Cerebellar nuclear complex (tissue), 1 donor: ENCODE measurements at regions not wholly inside any gene's neighbourhood (a gene's known extent, or its start where the extent isn't known, plus 50 kb on each side); places are given as distances from the start of the nearest gene placed in this dataset.

Experiments
- DNase-seq, 2 experiments: peaks; one replicate each; lab custom pipeline; 2025; lab: John Stamatoyannopoulos, UW

GRCh38 chr6:90435207-90435899 is 138.7 kb upstream of the BACH2 start:
- no peak for DNase-seq

DNA sequence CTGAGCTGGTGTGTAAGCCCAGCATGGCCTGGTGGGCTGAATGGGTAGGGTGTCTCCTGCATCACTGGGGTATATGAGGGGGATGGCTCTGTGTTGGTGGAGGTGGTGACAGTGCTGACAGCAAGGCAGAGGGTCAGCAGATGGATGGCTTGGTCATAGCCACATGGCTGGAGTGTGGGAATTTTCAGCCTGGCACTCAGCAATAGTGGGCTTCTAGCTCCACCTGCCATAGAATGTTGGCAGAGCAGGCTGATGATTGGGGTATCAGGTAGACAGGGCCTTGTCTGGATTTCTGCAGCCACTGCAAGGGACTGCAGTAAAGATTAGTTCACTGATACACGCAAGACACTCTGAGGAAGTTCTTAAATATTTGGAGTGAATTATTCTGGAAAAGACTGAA is 137.5 kb upstream of the BACH2 start:
- DNase-seq, result no peak

- DNase-seq, result no peak
These were observed 136.3 kb upstream of the BACH2 start for GRCh38 chr6:90432937-90433336.

GRCh38 chr6:90432041-90432775 is 135.6 kb upstream of the BACH2 start:
- no peak for DNase-seq

GRCh38 chr6:90431576-90431975 is 134.9 kb upstream of the BACH2 start:
- no peak for DNase-seq

GRCh38 chr6:90429713-90430112 is 133.1 kb upstream of the BACH2 start:
- DNase-seq, result no peak

GRCh38 chr6:90428514-90428913 is 131.9 kb upstream of the BACH2 start:
- DNase-seq, result no peak

- DNase-seq, result no peak
These were observed 128.6 kb upstream of the BACH2 start for GRCh38 chr6:90425161-90425641.

- no peak for DNase-seq
These were observed 127.9 kb upstream of the BACH2 start for GRCh38 chr6:90424580-90424979.

- DNase-seq, result peak; percentile 10 to 47
These were observed 125.0 kb upstream of the BACH2 start for GRCh38 chr6:90421666-90422065.

GRCh38 chr6:90420500-90420899 is 123.9 kb upstream of the BACH2 start:
- DNase-seq, result peak; percentile 18 to 54

- no peak for DNase-seq
These were observed 120.7 kb upstream of the BACH2 start for GRCh38 chr6:90417385-90417784.

GRCh38 chr6:90416322-90416721 is 119.7 kb upstream of the BACH2 start:
- no peak for DNase-seq

- DNase-seq, result no peak
These were observed 118.5 kb upstream of the BACH2 start for GRCh38 chr6:90415178-90415577.

DNA sequence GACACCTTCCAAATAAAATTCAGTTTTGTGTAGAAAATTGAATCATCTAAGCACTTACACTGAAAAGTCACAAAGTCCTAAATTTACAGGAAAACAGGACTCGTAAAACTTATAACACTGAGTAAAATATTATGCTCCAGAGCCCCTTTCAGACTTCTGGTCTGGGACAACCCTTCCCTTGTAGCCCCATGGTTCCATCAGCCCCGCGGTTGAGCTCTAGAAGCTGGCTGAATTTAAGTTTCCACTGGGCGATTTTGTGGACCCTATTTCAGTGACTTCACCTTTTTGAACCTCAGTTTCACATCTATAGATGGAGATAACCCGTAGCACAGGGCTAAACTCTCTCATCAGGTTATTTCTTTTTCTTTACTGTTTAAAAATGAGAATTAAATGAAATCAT is 117.7 kb upstream of the BACH2 start:
- DNase-seq, result no peak

DNA sequence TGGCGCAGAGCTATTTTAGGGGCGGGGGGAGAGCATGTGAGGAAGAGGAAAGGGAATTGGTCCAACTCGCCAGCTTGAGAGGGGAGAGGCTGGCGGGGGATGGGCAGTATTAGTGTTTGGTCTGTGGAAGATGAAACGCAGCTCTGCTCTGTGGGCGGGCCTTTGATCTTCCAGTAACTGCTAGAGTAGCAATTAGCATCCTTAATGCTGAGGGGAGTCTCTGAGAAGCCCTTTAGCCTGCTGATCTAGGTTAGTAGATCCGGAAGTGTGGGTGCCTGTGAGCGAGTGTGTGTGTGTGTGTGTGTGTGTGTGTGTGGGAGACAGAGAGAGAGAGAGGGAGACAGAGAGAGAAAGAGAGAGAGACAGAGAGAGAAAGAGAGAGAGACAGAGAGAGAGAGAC is 117.2 kb upstream of the BACH2 start:
- peak in 1 of 2 experiments; percentile 60 for DNase-seq

GRCh38 chr6:90413396-90413795 is 116.8 kb upstream of the BACH2 start:
- no peak for DNase-seq

- peak in 1 of 2 experiments; percentile 5 for DNase-seq
These were observed 116.1 kb upstream of the BACH2 start for GRCh38 chr6:90412538-90413369.

GRCh38 chr6:90411292-90411781 is 114.7 kb upstream of the BACH2 start:
- DNase-seq, result no peak

DNA sequence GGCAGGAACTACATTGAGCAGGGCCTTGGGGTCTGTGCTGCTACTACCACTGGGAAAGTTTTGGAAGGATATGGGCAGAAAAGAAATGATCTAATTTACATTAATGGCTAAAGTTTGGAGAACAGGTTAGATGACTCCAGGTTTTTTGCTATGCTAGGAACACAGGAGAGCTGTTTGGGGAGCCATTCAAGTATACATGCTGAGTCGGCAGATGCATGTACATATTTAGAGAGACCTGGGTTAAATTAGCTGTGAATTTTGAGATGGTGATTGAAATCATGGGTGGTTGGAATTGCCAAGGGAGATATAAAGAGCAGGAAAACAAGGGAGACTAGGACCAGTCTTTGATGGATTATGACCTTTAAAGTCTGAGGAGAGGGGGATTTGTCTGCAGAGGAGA is 113.1 kb upstream of the BACH2 start:
- no peak for DNase-seq

DNA sequence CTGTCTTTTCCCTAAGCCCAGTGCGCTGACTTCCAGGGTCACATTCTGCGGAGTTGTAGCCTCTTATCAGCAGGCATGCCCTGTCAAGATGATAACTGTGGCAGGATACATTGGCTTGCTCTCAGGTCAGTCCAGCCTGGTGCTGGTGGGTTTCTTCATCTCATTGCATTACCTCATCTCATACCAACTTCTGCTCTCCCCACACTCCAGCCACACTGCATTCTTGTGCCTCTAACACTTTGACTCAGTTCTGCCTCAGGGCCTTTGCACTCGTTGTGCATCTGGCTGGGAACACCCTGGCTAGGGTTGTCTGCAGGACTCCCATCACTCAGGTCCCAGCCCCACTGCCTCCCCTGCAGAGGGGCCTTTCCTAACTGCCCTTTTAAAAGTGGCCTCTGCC is 110.3 kb upstream of the BACH2 start:
- DNase-seq, result no peak

GRCh38 chr6:90406142-90406794 is 109.6 kb upstream of the BACH2 start:
- DNase-seq, result no peak
